ENCODE measurements at regions not wholly inside any gene's neighbourhood (a gene's known extent, or its start where the extent isn't known, plus 50 kb on each side); places are given as distances from the start of the nearest gene placed in this dataset.

DNA sequence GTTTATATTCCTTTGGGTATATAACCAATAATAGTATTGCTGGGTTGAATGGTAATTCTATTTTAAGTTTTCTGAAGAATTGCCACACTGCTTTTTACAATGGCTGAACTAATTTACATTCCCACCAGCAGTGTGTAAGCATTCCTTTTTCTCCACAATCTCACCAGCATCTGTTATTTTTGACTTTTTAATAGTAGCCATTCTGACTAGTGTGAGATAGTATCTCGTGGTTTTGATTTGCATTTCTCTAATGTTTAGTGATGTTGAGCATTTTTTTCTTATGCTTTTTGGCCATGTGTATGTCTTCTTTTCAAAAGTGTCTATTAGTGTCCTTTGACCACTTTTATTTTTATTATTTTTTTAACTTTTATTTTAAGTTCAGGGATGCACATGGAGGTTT is 275.3 kb downstream of the METTL15 start:
- DNase-seq (ENCODE audit: low spot score): no peak
